Muscle of arm (tissue), 1 donor: ENCODE measurements at regions not wholly inside any gene's neighbourhood (a gene's known extent, or its start where the extent isn't known, plus 50 kb on each side); places are given as distances from the start of the nearest gene placed in this dataset.
"Not testable (repeated sequence)": the region's sequence is repeated elsewhere in the genome, so short reads cannot be mapped to it uniquely, and the experiment has no call there.

ENCODE experiments used
- DNase-seq: peaks from one replicate; pipeline ENCODE4 v3.0.0-alpha.2; 2013

- no peak for DNase-seq
Measured at GRCh38 chr5:24135536-24135935, 509.2 kb downstream of the CDH10 start.

- peak; percentile 69 for DNase-seq
Measured at GRCh38 chr5:24141046-24141445, 503.7 kb downstream of the CDH10 start.

GRCh38 chr5:24142341-24142740 is 502.4 kb downstream of the CDH10 start:
- DNase-seq, result peak; percentile 43

GRCh38 chr5:24145806-24146205 is 499.0 kb downstream of the CDH10 start:
- no peak for DNase-seq

- no peak for DNase-seq
Measured at GRCh38 chr5:24161559-24161958, 483.2 kb downstream of the CDH10 start.

- no peak for DNase-seq
Measured at GRCh38 chr5:24162343-24162742, 482.4 kb downstream of the CDH10 start.

GRCh38 chr5:24163091-24163490 is 481.7 kb downstream of the CDH10 start:
- DNase-seq, result no peak

GRCh38 chr5:24167806-24168205 is 477.0 kb downstream of the CDH10 start:
- no peak for DNase-seq

GRCh38 chr5:24170026-24170425 is 474.8 kb downstream of the CDH10 start:
- no peak for DNase-seq

GRCh38 chr5:24170930-24171329 is 473.8 kb downstream of the CDH10 start:
- not testable (repeated sequence) for DNase-seq

GRCh38 chr5:24177821-24178220 is 467.0 kb downstream of the CDH10 start:
- peak; percentile 1 for DNase-seq

- no peak for DNase-seq
Measured at GRCh38 chr5:24183981-24184380, 460.8 kb downstream of the CDH10 start.

- no peak for DNase-seq
Measured at GRCh38 chr5:24188216-24188925, 456.4 kb downstream of the CDH10 start.

- DNase-seq, result no peak
Measured at GRCh38 chr5:24196789-24197188, 448.0 kb downstream of the CDH10 start.

- DNase-seq, result no peak
Measured at GRCh38 chr5:24208686-24209106, 436.1 kb downstream of the CDH10 start.

- DNase-seq, result no peak
Measured at GRCh38 chr5:24215114-24215513, 429.7 kb downstream of the CDH10 start.

GRCh38 chr5:24222876-24223275 is 421.9 kb downstream of the CDH10 start:
- DNase-seq, result no peak

- no peak for DNase-seq
Measured at GRCh38 chr5:24225051-24225450, 419.7 kb downstream of the CDH10 start.

GRCh38 chr5:24226479-24226878 is 418.3 kb downstream of the CDH10 start:
- DNase-seq, result peak; percentile 16

- DNase-seq, result not testable (repeated sequence)
Measured at GRCh38 chr5:24227881-24228280, 416.9 kb downstream of the CDH10 start.

- no peak for DNase-seq
Measured at GRCh38 chr5:24232041-24232440, 412.7 kb downstream of the CDH10 start.

GRCh38 chr5:24232929-24233498 is 411.8 kb downstream of the CDH10 start:
- no peak for DNase-seq

- DNase-seq, result no peak
Measured at GRCh38 chr5:24235946-24236345, 408.8 kb downstream of the CDH10 start.

- DNase-seq, result no peak
Measured at GRCh38 chr5:24245821-24246220, 399.0 kb downstream of the CDH10 start.
